HepG2 (cell line): ENCODE measurements at regions not wholly inside any gene's neighbourhood (a gene's known extent, or its start where the extent isn't known, plus 50 kb on each side); places are given as distances from the start of the nearest gene placed in this dataset.
A peak's percentile ranks its signal among the peaks of the same experiment; 100 is the strongest.

ENCODE experiments used
- ATAC-seq: fragments of 200-7000 bp; cut with Tn5 transposase; 3 replicates; pipeline ENCODE4 v1.9.1; 2020; ENCODE audit warnings: mild to moderate bottlenecking, moderate library complexity
- BruUV-seq: library from RNA; stranded (reverse); fragments of 400-500 nt; replicated peaks from 2 replicates; lab custom pipeline; 2021; lab: Mats Ljungman, UMichigan
- CTCF ChIA-PET: fragments of 300-600 bp; formaldehyde crosslinking; extraction: SDS; loops from one replicate; lab custom pipeline; 2021; ENCODE audit warnings: low total read pairs, inconsistent platforms, low intra/inter-chr PET ratio; lab: Yijun Ruan, JAX
- POLR2A ChIA-PET: fragments of 350-600 bp; sonication (Branson Sonifier 250); formaldehyde crosslinking; loops from one replicate; lab custom pipeline; 2020; ENCODE audit warnings: antibody characterized with exemption, inconsistent platforms; lab: Yijun Ruan, JAX
- DNase-seq: peaks from one replicate; pipeline ENCODE4 v3.0.0-alpha.2; 2015; ENCODE audit warnings: low spot score
- FAIRE-seq: peaks from 3 replicates; lab custom pipeline; 2011; peaks lifted over from hg19 to GRCh38; lab: Jason Lieb, UNC
- H2AFZ ChIP-seq: one replicate; pipeline ENCODE4 v1.6.1; 2011; ENCODE audit warnings: low read length, inconsistent platforms
- H3K27ac ChIP-seq: fragments of 300-600 bp; 3 replicates; pipeline ENCODE4 v1.8.0; 2011; ENCODE audit warnings: mixed run types, mild to moderate bottlenecking, mixed read lengths, low read length, inconsistent platforms; ENCODE audit not compliant: insufficient read depth; ENCODE audit errors: extremely low read length
- H3K27me3 ChIP-seq, 2 experiments: fragments of 200-600 bp in 1 of 2; 2 replicates in 1 of 2; 3 replicates in 1 of 2; pipeline versions ENCODE4 v1.6.0 to v1.8.0; 2011; ENCODE audit warnings: low read length in 2 of 2, mild to moderate bottlenecking in 2 of 2, moderate library complexity in 2 of 2, inconsistent platforms in 1 of 2; ENCODE audit not compliant: insufficient read depth in 2 of 2, control insufficient read depth in 1 of 2
- H3K36me3 ChIP-seq, 2 experiments: fragments of 200-600 bp in 1 of 2; replicated peaks in 1 of 2; 2 replicates in 1 of 2; 3 replicates in 1 of 2; pipeline versions ENCODE4 v1.5.1 to v1.8.0; 2011; ENCODE audit warnings: low read length in 2 of 2, inconsistent platforms in 1 of 2; ENCODE audit not compliant: insufficient read depth in 2 of 2, control insufficient read depth in 1 of 2
- H3K4me1 ChIP-seq: 2 replicates; pipeline ENCODE4 v1.5.1; 2012; ENCODE audit warnings: low read length, inconsistent platforms; ENCODE audit not compliant: insufficient read depth
- H3K4me2 ChIP-seq: 2 replicates; pipeline ENCODE4 v1.6.0; 2011; ENCODE audit warnings: low read depth, low read length, inconsistent platforms
- H3K4me3 ChIP-seq, 3 experiments: fragments of 200-600 bp in 1 of 3; sonication (generic), shearing (Covaris generic) in 1 of 3; replicated peaks in 1 of 3; 2 replicates each; pipeline ENCODE4 v1.5.1; 2011 to 2016; ENCODE audit warnings: low read length in 3 of 3, inconsistent platforms in 2 of 3, low read depth in 2 of 3, mild to moderate bottlenecking in 2 of 3, control low read depth in 1 of 3, mixed read lengths in 1 of 3; ENCODE audit not compliant: insufficient read depth in 1 of 3
- H3K79me2 ChIP-seq: one replicate; pipeline ENCODE4 v1.6.1; 2011; ENCODE audit warnings: low read length, inconsistent platforms; ENCODE audit not compliant: insufficient read depth
- H3K9ac ChIP-seq: 2 replicates; pipeline ENCODE4 v1.6.0; 2011; ENCODE audit warnings: mild to moderate bottlenecking, low read depth, low read length, inconsistent platforms; ENCODE audit not compliant: insufficient read depth
- H3K9me3 ChIP-seq: 2 replicates; pipeline ENCODE4 v1.5.1; 2012; ENCODE audit warnings: mild to moderate bottlenecking, low read length
- H4K20me1 ChIP-seq: 2 replicates; pipeline ENCODE4 v1.6.0; 2011; ENCODE audit warnings: inconsistent platforms, mild to moderate bottlenecking, low read length, moderate library complexity; ENCODE audit not compliant: insufficient read depth
- GLI4 ChIP-seq: sonication (generic); formaldehyde crosslinking; IDR thresholded peaks from 2 replicates; pipeline ENCODE4 v1.5.1; 2020; ENCODE audit warnings: missing genetic modification reagents, mild to moderate bottlenecking, moderate library complexity, borderline replicate concordance
- HOXA7 ChIP-seq: sonication (generic); formaldehyde crosslinking; IDR thresholded peaks from 2 replicates; pipeline ENCODE4 v1.8.1; 2022; ENCODE audit warnings: mild to moderate bottlenecking, missing genetic modification reagents, moderate library complexity
- RAD51 ChIP-seq: fragments of 450-650 bp; IDR thresholded peaks from 2 replicates; pipeline ENCODE4 v1.6.1; 2016; ENCODE audit warnings: borderline replicate concordance
- USF2 ChIP-seq, 2 experiments: sonication (generic) in 1 of 2; formaldehyde crosslinking in 1 of 2; IDR thresholded peaks; 2 replicates each; pipeline versions ENCODE4 v1.5.1 to v1.6.1; 2011 to 2020; ENCODE audit warnings: borderline replicate concordance in 1 of 2, low read depth in 1 of 2, low read length in 1 of 2, mild to moderate bottlenecking in 1 of 2, missing genetic modification reagents in 1 of 2, moderate library complexity in 1 of 2
- ZBTB38 ChIP-seq: sonication (generic); formaldehyde crosslinking; IDR thresholded peaks from 2 replicates; pipeline ENCODE4 v1.5.1; 2020; ENCODE audit warnings: mild to moderate bottlenecking, missing genetic modification reagents
- ZNF275 ChIP-seq: sonication (generic); formaldehyde crosslinking; IDR thresholded peaks from 2 replicates; pipeline ENCODE4 v1.8.0; 2022; ENCODE audit warnings: missing genetic modification reagents, mild to moderate bottlenecking, inconsistent platforms, borderline replicate concordance
- ZNF513 ChIP-seq: sonication (generic); formaldehyde crosslinking; conservative IDR thresholded peaks from 2 replicates; pipeline ENCODE4 v1.5.0; 2020; ENCODE audit warnings: missing genetic modification reagents
- ZNF574 ChIP-seq: sonication (generic); formaldehyde crosslinking; IDR thresholded peaks from 2 replicates; pipeline ENCODE4 v1.4.0; 2020; ENCODE audit warnings: missing genetic modification reagents
- WGBS: methylation state at CpG from one replicate; pipeline ENCODE4 v1.1.6; 2017; ENCODE audit warnings: low lambda C conversion rate; 5-methylcytosine and 5-hydroxymethylcytosine counted together
- in situ Hi-C: cut with HindIII; loops from 2 replicates; pipeline ENCODE4 v1.10.0; 2017; ENCODE audit warnings: low pct_unique_long_range_greater_than_20kb; ENCODE audit not compliant: extremely low pct_ligation_motif_present
- intact Hi-C: fragments of 100-400 bp; cut with micrococcal nuclease; formaldehyde crosslinking; loops from one replicate; pipeline ENCODE4 v1.10.0; 2022; ENCODE audit not compliant: unreplicated experiment

GRCh38 chr9:135209852-135210251, 122.4 kb downstream of the OLFM1 start (continued):
- TF ChIP-seq ZNF574 (CRISPR knock-in tag) (no peak), HOXA7 (CRISPR knock-in tag) (no peak), ZNF513 (no peak), GLI4 (CRISPR knock-in tag) (no peak), ZBTB38 (CRISPR knock-in tag) (no peak)

GRCh38 chr9:135210676-135211523, 123.4 kb downstream of the OLFM1 start:
- FAIRE-seq = no peak
- H3K27me3 ChIP-seq = peaks cover 3 to 25% of the 10 kb centered on the region in 2 experiments; a peak in 3 of 5 replicates
- TF ChIP-seq RAD51 = peak; percentile 81; the same call in 1 of the 2 replicates
- TF ChIP-seq USF2 (IDR thresholded peaks at IDR 0.05; ENCODE audit: low read depth, low read length) = peak; percentile 64
- TF ChIP-seq USF2 (CRISPR knock-in tag; IDR thresholded peaks at IDR 0.05; ENCODE audit: borderline replicate concordance) = no peak
- no peak for TF ChIP-seq ZNF275 (CRISPR knock-in tag)
- TF ChIP-seq, all 625 proteins: peak for 2
- no peak overlapping the region for H3K4me2 ChIP-seq
- no peak overlapping the region for H3K9ac ChIP-seq
- POLR2A ChIA-PET = no interaction called here
- intact Hi-C loops = no loop called here
- in situ Hi-C loops = no loop called here
- ATAC-seq = no peak
- no peaks in the 10 kb centered on the region for H3K79me2 ChIP-seq
- no peaks in the 10 kb centered on the region for H3K4me1 ChIP-seq
- DNase-seq = no peak
- no peaks in the 10 kb centered on the region for H4K20me1 ChIP-seq
- no peak overlapping the region for H3K4me3 ChIP-seq
- no peak overlapping the region for H3K27ac ChIP-seq
- 3% methylated on average over 4 of the region's 7 CpGs for WGBS
- H3K36me3 ChIP-seq = no peaks in the 10 kb centered on the region
- no peak overlapping the region for H2AFZ ChIP-seq
- CTCF ChIA-PET = no interaction called here
- H3K9me3 ChIP-seq = no peaks in the 10 kb centered on the region
- no TSS peak for BruUV-seq
